Activated B cell treated with CpG ODN at 0.5 μM for 24 hours (primary cell): ENCODE measurements at regions not wholly inside any gene's neighbourhood (a gene's known extent, or its start where the extent isn't known, plus 50 kb on each side); places are given as distances from the start of the nearest gene placed in this dataset.

Experiments
- ATAC-seq: fragments of 200-7000 bp; cut with Tn5 transposase; one replicate; pipeline ENCODE4 v1.10.0; 2021; ENCODE audit warnings: low read depth, mild to moderate bottlenecking, moderate library complexity
- CTCF ChIA-PET: fragments of 350-600 bp; sonication (Branson Sonifier 250); formaldehyde crosslinking; loops from one replicate; lab custom pipeline; 2021; ENCODE audit warnings: antibody characterized with exemption; lab: Charles Lee
- POLR2A ChIA-PET: fragments of 350-600 bp; sonication (Branson Sonifier 250); formaldehyde crosslinking; loops from one replicate; lab custom pipeline; 2021; ENCODE audit warnings: antibody characterized with exemption; lab: Charles Lee
- DNase-seq: peaks from one replicate; pipeline ENCODE4 v3.0.0; 2022
- H3K27ac Mint-ChIP-seq: one replicate; pipeline ENCODE4 v1.8.0; 2020; ENCODE audit warnings: mixed read lengths
- H3K27me3 Mint-ChIP-seq: one replicate; pipeline ENCODE4 v1.8.0; 2021; ENCODE audit warnings: mixed read lengths
- H3K36me3 Mint-ChIP-seq: one replicate; pipeline ENCODE4 v1.8.0; 2021; ENCODE audit warnings: low read depth, mixed read lengths
- H3K4me1 Mint-ChIP-seq: one replicate; pipeline ENCODE4 v1.8.0; 2021; ENCODE audit warnings: mixed read lengths
- H3K4me3 Mint-ChIP-seq: one replicate; pipeline ENCODE4 v1.8.0; 2020; ENCODE audit warnings: mild to moderate bottlenecking, mixed read lengths
- H3K9me3 Mint-ChIP-seq: one replicate; pipeline ENCODE4 v1.8.0; 2020; ENCODE audit warnings: mixed read lengths
- intact Hi-C: fragments of 100-400 bp; cut with micrococcal nuclease; formaldehyde crosslinking; loops from one replicate; pipeline ENCODE4 v1.15.1; 2024
- TF ChIP-seq, protein P1 (sequence below): fragments of 200-600 bp; IDR thresholded peaks from one replicate; pipeline ENCODE4 v1.8.0; 2022; ENCODE audit warnings: antibody characterized with exemption, mild to moderate bottlenecking

DNA sequence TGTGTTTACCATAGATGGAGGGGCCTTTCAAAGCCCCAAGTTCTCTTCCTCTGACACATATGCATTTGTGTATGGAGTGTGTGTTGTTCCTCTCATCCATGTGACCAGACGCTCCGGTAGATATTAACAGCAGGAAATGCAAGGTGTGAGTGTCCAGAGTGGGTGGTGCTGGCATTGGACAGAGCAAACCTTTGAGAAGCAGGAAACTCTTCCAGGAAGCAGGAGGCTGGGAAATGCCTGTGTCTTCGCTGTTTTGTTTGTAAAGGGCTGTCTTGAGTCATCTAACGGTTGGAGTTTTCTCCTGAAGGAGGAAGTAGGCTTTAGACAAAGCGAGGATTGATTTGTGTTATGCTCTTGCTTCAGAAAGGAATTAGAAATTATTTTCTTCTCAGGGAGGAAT, 370.9 kb downstream of the PLK2 start:
- ChIA-PET POLR2A (no interaction called here), CTCF (no interaction called here)
- ATAC-seq (no peak), DNase-seq (no peak)
- TF ChIP-seq, protein P1, sequence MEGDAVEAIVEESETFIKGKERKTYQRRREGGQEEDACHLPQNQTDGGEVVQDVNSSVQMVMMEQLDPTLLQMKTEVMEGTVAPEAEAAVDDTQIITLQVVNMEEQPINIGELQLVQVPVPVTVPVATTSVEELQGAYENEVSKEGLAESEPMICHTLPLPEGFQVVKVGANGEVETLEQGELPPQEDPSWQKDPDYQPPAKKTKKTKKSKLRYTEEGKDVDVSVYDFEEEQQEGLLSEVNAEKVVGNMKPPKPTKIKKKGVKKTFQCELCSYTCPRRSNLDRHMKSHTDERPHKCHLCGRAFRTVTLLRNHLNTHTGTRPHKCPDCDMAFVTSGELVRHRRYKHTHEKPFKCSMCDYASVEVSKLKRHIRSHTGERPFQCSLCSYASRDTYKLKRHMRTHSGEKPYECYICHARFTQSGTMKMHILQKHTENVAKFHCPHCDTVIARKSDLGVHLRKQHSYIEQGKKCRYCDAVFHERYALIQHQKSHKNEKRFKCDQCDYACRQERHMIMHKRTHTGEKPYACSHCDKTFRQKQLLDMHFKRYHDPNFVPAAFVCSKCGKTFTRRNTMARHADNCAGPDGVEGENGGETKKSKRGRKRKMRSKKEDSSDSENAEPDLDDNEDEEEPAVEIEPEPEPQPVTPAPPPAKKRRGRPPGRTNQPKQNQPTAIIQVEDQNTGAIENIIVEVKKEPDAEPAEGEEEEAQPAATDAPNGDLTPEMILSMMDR, result no peak
- no peak overlapping the region for H3K27ac Mint-ChIP-seq
- intact Hi-C loops, result no loop called here
- no peaks in the 10 kb centered on the region for H3K27me3 Mint-ChIP-seq
- H3K9me3 Mint-ChIP-seq, result no peaks in the 10 kb centered on the region
- no peaks in the 10 kb centered on the region for H3K4me1 Mint-ChIP-seq
- no peaks in the 10 kb centered on the region for H3K36me3 Mint-ChIP-seq
- H3K4me3 Mint-ChIP-seq, result no peak overlapping the region

DNA sequence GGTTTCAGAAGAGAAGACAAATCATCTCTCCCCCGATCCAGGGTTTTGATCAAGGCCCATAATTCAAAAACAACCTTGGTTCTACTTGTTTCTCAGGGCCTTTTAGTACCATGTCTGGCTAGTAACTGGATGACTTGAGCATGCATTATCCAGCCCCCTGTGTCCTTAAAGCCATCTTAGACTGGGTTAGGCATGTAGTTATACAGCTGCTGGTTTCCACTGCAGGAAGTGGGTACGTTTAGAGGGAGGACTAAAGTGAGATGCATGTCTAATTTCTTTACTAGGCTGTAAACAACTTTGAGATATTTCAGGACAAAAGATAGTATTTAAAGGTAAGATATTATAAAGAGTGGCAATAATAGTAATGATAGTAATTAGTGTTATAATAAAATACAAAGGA, 372.0 kb downstream of the PLK2 start:
- Mint-ChIP-seq H3K9me3 (no peaks in the 10 kb centered on the region), H3K4me3 (no peak overlapping the region), H3K27ac (no peak overlapping the region), H3K27me3 (no peaks in the 10 kb centered on the region), H3K4me1 (no peaks in the 10 kb centered on the region), H3K36me3 (no peaks in the 10 kb centered on the region)
- TF ChIP-seq, protein P1, result no peak
- POLR2A ChIA-PET, result no interaction called here
- no peak for ATAC-seq
- intact Hi-C loops, result no loop called here
- DNase-seq, result no peak
- CTCF ChIA-PET, result no interaction called here

DNA sequence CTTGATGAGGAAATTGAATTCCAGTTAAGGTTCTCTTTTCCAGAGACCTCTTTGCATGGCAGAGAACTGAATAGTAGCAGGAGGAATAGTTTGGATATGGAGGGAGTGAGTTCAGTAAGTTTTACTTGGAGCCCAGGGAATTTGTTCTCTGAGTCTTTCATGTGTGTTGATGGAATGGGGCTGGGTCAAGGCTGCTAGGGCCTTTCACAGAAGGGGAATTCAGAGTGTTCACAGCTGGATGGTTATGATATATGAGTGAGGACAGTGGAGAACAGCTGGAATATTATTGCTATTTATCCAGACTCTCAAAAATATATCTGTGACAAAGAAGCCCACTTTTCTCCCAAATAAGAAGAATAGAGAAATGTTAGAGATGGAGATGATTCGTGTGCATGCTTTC, 372.8 kb downstream of the PLK2 start:
- Mint-ChIP-seq H3K4me3 (no peak overlapping the region), H3K36me3 (no peaks in the 10 kb centered on the region), H3K27me3 (no peaks in the 10 kb centered on the region), H3K27ac (no peak overlapping the region), H3K9me3 (no peaks in the 10 kb centered on the region), H3K4me1 (no peaks in the 10 kb centered on the region)
- intact Hi-C loops, result no loop called here
- DNase-seq, result no peak
- no peak for ATAC-seq
- ChIA-PET CTCF (no interaction called here), POLR2A (no interaction called here)
- TF ChIP-seq, protein P1, result no peak

DNA sequence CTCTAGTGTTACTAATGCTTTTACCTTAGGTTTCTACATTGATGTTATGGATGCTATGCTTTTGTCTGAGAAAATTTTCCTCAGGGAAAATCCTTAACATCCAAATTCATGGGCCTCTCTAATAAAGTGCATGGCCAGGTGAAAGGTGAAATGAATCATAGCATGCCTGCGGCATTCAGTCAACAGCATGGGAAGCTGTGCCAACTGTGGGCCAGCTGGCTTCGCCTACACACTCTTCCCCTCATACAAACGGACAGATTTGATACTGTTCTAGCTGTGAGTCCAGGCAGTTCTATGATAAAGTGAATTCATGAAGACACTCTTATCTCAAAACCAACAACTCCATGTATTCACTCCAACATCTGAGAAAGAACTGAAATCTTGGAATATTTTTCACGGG, 374.1 kb downstream of the PLK2 start:
- ChIA-PET POLR2A (no interaction called here), CTCF (no interaction called here)
- Mint-ChIP-seq H3K4me1 (no peaks in the 10 kb centered on the region), H3K27me3 (no peaks in the 10 kb centered on the region), H3K4me3 (no peak overlapping the region), H3K36me3 (no peaks in the 10 kb centered on the region), H3K27ac (no peak overlapping the region), H3K9me3 (no peaks in the 10 kb centered on the region)
- intact Hi-C loops, result no loop called here
- TF ChIP-seq, protein P1, result no peak
- DNase-seq (no peak), ATAC-seq (no peak)

DNA sequence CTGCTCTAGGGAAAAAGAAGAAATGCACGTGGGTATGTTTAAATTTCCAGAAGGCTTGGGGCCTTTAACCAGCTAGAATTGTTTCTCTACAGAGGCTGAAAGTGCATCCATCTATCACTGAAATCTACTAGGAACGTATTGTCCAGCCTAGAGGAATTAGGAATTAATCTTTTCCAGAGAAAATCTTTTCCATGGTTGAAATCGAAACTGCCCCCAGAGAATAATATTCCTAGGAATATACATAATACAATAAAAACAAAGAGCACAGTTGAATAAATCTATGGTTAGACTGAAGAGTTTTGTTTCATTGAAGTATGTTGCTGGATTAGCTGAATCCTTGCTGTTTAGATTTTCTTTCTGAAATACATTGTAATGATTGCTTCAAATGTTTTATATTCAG, 378.5 kb downstream of the PLK2 start:
- Mint-ChIP-seq H3K36me3 (no peaks in the 10 kb centered on the region), H3K4me3 (no peak overlapping the region), H3K9me3 (no peaks in the 10 kb centered on the region), H3K27ac (no peak overlapping the region), H3K27me3 (no peaks in the 10 kb centered on the region), H3K4me1 (no peaks in the 10 kb centered on the region)
- intact Hi-C loops, result no loop called here
- DNase-seq (no peak), ATAC-seq (no peak)
- ChIA-PET CTCF (no interaction called here), POLR2A (no interaction called here)
- TF ChIP-seq, protein P1, result no peak
